ENCODE measurements at regions not wholly inside any gene's neighbourhood (a gene's known extent, or its start where the extent isn't known, plus 50 kb on each side); places are given as distances from the start of the nearest gene placed in this dataset.

- Histone ChIP-seq H3K27ac (ENCODE audit: poor library complexity, severe bottlenecking) (no peak overlapping the region), H3K36me3 (ENCODE audit: low read depth) (no peaks in the 10 kb centered on the region), H3K9me3 (ENCODE audit: severe bottlenecking) (no peaks in the 10 kb centered on the region), H3K27me3 (ENCODE audit: insufficient read depth, poor library complexity, severe bottlenecking) (no peaks in the 10 kb centered on the region), H3K4me3 (ENCODE audit: severe bottlenecking) (no peak overlapping the region), H3K4me1 (ENCODE audit: insufficient read depth, poor library complexity, severe bottlenecking) (no peaks in the 10 kb centered on the region)
- no peak for DNase-seq (ENCODE audit: low spot score)
- no peak for ATAC-seq (ENCODE audit: low read depth)
- TF ChIP-seq CTCF (IDR thresholded peaks at IDR 0.05; ENCODE audit: poor library complexity, severe bottlenecking), result no peak
These were observed 79.3 kb upstream of the MEOX2 start for GRCh38 chr7:15765753-15766152.

- Histone ChIP-seq H3K36me3 (ENCODE audit: low read depth) (no peaks in the 10 kb centered on the region), H3K27me3 (ENCODE audit: insufficient read depth, poor library complexity, severe bottlenecking) (no peaks in the 10 kb centered on the region), H3K4me3 (ENCODE audit: severe bottlenecking) (no peak overlapping the region), H3K4me1 (ENCODE audit: insufficient read depth, poor library complexity, severe bottlenecking) (no peaks in the 10 kb centered on the region), H3K9me3 (ENCODE audit: severe bottlenecking) (no peaks in the 10 kb centered on the region), H3K27ac (ENCODE audit: poor library complexity, severe bottlenecking) (no peak overlapping the region)
- no peak for TF ChIP-seq CTCF (IDR thresholded peaks at IDR 0.05; ENCODE audit: poor library complexity, severe bottlenecking)
- DNase-seq (ENCODE audit: low spot score), result no peak
- no peak for ATAC-seq (ENCODE audit: low read depth)
These were observed 78.4 kb upstream of the MEOX2 start for GRCh38 chr7:15764851-15765382.

GRCh38 chr7:15764010-15764409 lies 77.5 kb upstream of the MEOX2 start:
- Histone ChIP-seq H3K9me3 (ENCODE audit: severe bottlenecking) (no peaks in the 10 kb centered on the region), H3K27ac (ENCODE audit: poor library complexity, severe bottlenecking) (no peak overlapping the region), H3K4me3 (ENCODE audit: severe bottlenecking) (no peak overlapping the region), H3K4me1 (ENCODE audit: insufficient read depth, poor library complexity, severe bottlenecking) (no peaks in the 10 kb centered on the region), H3K36me3 (ENCODE audit: low read depth) (no peaks in the 10 kb centered on the region), H3K27me3 (ENCODE audit: insufficient read depth, poor library complexity, severe bottlenecking) (no peaks in the 10 kb centered on the region)
- DNase-seq (ENCODE audit: low spot score) (no peak), ATAC-seq (ENCODE audit: low read depth) (no peak)
- no peak for TF ChIP-seq CTCF (IDR thresholded peaks at IDR 0.05; ENCODE audit: poor library complexity, severe bottlenecking)

GRCh38 chr7:15757041-15758000 lies 70.8 kb upstream of the MEOX2 start:
- no peaks in the 10 kb centered on the region for H3K9me3 ChIP-seq (ENCODE audit: severe bottlenecking)
- no peak for DNase-seq (ENCODE audit: low spot score)
- H3K4me3 ChIP-seq (ENCODE audit: severe bottlenecking), result no peak overlapping the region
- no peaks in the 10 kb centered on the region for H3K4me1 ChIP-seq (ENCODE audit: insufficient read depth, poor library complexity, severe bottlenecking)
- H3K36me3 ChIP-seq (ENCODE audit: low read depth), result no peaks in the 10 kb centered on the region
- ATAC-seq (ENCODE audit: low read depth), result no peak
- no peak for TF ChIP-seq CTCF (IDR thresholded peaks at IDR 0.05; ENCODE audit: poor library complexity, severe bottlenecking)
- no peak overlapping the region for H3K27ac ChIP-seq (ENCODE audit: poor library complexity, severe bottlenecking)
- H3K27me3 ChIP-seq (ENCODE audit: insufficient read depth, poor library complexity, severe bottlenecking), result peaks cover 4% of the 10 kb centered on the region

GRCh38 chr7:15755061-15755460 lies 68.6 kb upstream of the MEOX2 start:
- H3K27me3 ChIP-seq (ENCODE audit: insufficient read depth, poor library complexity, severe bottlenecking), result peaks cover 4% of the 10 kb centered on the region
- no peak for DNase-seq (ENCODE audit: low spot score)
- no peak overlapping the region for H3K4me3 ChIP-seq (ENCODE audit: severe bottlenecking)
- H3K9me3 ChIP-seq (ENCODE audit: severe bottlenecking), result no peaks in the 10 kb centered on the region
- ATAC-seq (ENCODE audit: low read depth), result no peak
- H3K36me3 ChIP-seq (ENCODE audit: low read depth), result no peaks in the 10 kb centered on the region
- no peak for TF ChIP-seq CTCF (IDR thresholded peaks at IDR 0.05; ENCODE audit: poor library complexity, severe bottlenecking)
- H3K27ac ChIP-seq (ENCODE audit: poor library complexity, severe bottlenecking), result no peak overlapping the region
- H3K4me1 ChIP-seq (ENCODE audit: insufficient read depth, poor library complexity, severe bottlenecking), result no peaks in the 10 kb centered on the region
